CD14-positive monocyte (primary cell): ENCODE measurements at regions not wholly inside any gene's neighbourhood (a gene's known extent, or its start where the extent isn't known, plus 50 kb on each side); places are given as distances from the start of the nearest gene placed in this dataset.

ENCODE experiments used
- DNase-seq, 3 donors: peaks; one replicate each; pipeline ENCODE4 v3.0.0-alpha.2; 2011 to 2022
- H2AFZ ChIP-seq: 2 replicates; pipeline ENCODE4 v1.6.0; 2012; ENCODE audit warnings: mild to moderate bottlenecking, low read depth, low read length, inconsistent platforms; ENCODE audit not compliant: insufficient read depth, poor library complexity, severe bottlenecking
- H3K27ac ChIP-seq, 2 donors: 1 replicate in 1 of 2; 2 replicates in 1 of 2; pipeline ENCODE4 v1.5.1; 2012 to 2013; ENCODE audit warnings: low read length in 2 of 2, control low read depth in 1 of 2, inconsistent platforms in 1 of 2, low read depth in 1 of 2, mild to moderate bottlenecking in 1 of 2
- H3K27me3 ChIP-seq, 2 donors: one replicate each; pipeline versions ENCODE4 v1.6.0 to v1.6.1; 2011 to 2013; ENCODE audit warnings: low read length in 2 of 2; ENCODE audit not compliant: control insufficient read depth in 2 of 2, insufficient read depth in 2 of 2
- H3K36me3 ChIP-seq, 2 donors: replicated peaks in 1 of 2; 1 replicate in 1 of 2; 2 replicates in 1 of 2; pipeline versions ENCODE4 v1.5.1 to v1.6.1; 2012 to 2013; ENCODE audit warnings: low read length in 2 of 2, control low read depth in 1 of 2, inconsistent platforms in 1 of 2, mild to moderate bottlenecking in 1 of 2; ENCODE audit not compliant: insufficient read depth in 2 of 2, control insufficient read depth in 1 of 2
- H3K4me1 ChIP-seq, 2 donors: 1 replicate in 1 of 2; 2 replicates in 1 of 2; pipeline versions ENCODE4 v1.5.1 to v1.6.1; 2012 to 2013; ENCODE audit warnings: low read length in 2 of 2, control low read depth in 1 of 2, inconsistent platforms in 1 of 2, mild to moderate bottlenecking in 1 of 2, moderate library complexity in 1 of 2; ENCODE audit not compliant: insufficient read depth in 2 of 2, control insufficient read depth in 1 of 2
- H3K4me2 ChIP-seq: replicated peaks from 2 replicates; pipeline ENCODE3; 2012; ENCODE audit warnings: low read length, moderate library complexity, mild to moderate bottlenecking; ENCODE audit not compliant: poor library complexity, severe bottlenecking; ENCODE audit errors: extremely low read depth
- H3K4me3 ChIP-seq, 3 experiments: fragments of 200-600 bp in 1 of 3; sonication (generic) in 1 of 3; replicated peaks in 1 of 3; 1 replicate in 2 of 3; 2 replicates in 1 of 3; pipeline ENCODE4 v1.5.1; 2011 to 2013; ENCODE audit warnings: low read length in 3 of 3, mild to moderate bottlenecking in 3 of 3, control low read depth in 2 of 3, low read depth in 2 of 3, inconsistent platforms in 1 of 3, moderate library complexity in 1 of 3
- H3K79me2 ChIP-seq: 2 replicates; pipeline ENCODE4 v1.6.0; 2012; ENCODE audit warnings: mild to moderate bottlenecking, control low read depth, inconsistent platforms, low read length, moderate library complexity; ENCODE audit not compliant: insufficient read depth
- H3K9ac ChIP-seq: 2 replicates; pipeline ENCODE4 v1.6.0; 2017; ENCODE audit warnings: low read length, mild to moderate bottlenecking; ENCODE audit not compliant: insufficient read depth, poor library complexity, severe bottlenecking
- H3K9me3 ChIP-seq, 2 donors: replicated peaks in 1 of 2; 1 replicate in 1 of 2; 2 replicates in 1 of 2; pipeline versions ENCODE4 v1.5.1 to v1.6.1; 2012 to 2013; ENCODE audit warnings: low read length in 2 of 2, control low read depth in 1 of 2; ENCODE audit not compliant: control insufficient read depth in 1 of 2, insufficient read depth in 1 of 2
- H4K20me1 ChIP-seq: 2 replicates; pipeline ENCODE4 v1.6.0; 2012; ENCODE audit warnings: mild to moderate bottlenecking, low read length, control low read depth, moderate library complexity; ENCODE audit not compliant: insufficient read depth
- H3K27ac Mint-ChIP-seq, 7 donors: one replicate each; pipeline ENCODE4 v1.8.0; 2020; ENCODE audit warnings: mild to moderate bottlenecking in 7 of 7, mixed read lengths in 7 of 7, moderate library complexity in 6 of 7, inconsistent platforms in 2 of 7
- H3K27me3 Mint-ChIP-seq, 3 donors: one replicate each; pipeline ENCODE4 v1.8.0; 2021 to 2022; ENCODE audit warnings: low read depth in 3 of 3, mild to moderate bottlenecking in 3 of 3, mixed read lengths in 3 of 3, moderate library complexity in 3 of 3, inconsistent platforms in 1 of 3
- H3K36me3 Mint-ChIP-seq, 2 donors: one replicate each; pipeline ENCODE4 v1.8.0; 2020; ENCODE audit warnings: mixed read lengths in 2 of 2, inconsistent platforms in 1 of 2, mild to moderate bottlenecking in 1 of 2
- H3K4me1 Mint-ChIP-seq: one replicate; pipeline ENCODE4 v1.8.0; 2020; ENCODE audit warnings: mild to moderate bottlenecking, mixed read lengths
- H3K4me3 Mint-ChIP-seq, 2 donors: one replicate each; pipeline ENCODE4 v1.8.0; 2020; ENCODE audit warnings: mild to moderate bottlenecking in 2 of 2, mixed read lengths in 2 of 2, moderate library complexity in 1 of 2
- H3K9me3 Mint-ChIP-seq, 7 donors: one replicate each; pipeline ENCODE4 v1.8.0; 2020 to 2022; ENCODE audit warnings: mixed read lengths in 7 of 7, mild to moderate bottlenecking in 6 of 7, moderate library complexity in 6 of 7, inconsistent platforms in 2 of 7
- WGBS: methylation state at CpG from one replicate; pipeline ENCODE4 v1.1.5; 2013; ENCODE audit warnings: missing lambda C conversion rate; ENCODE audit not compliant: insufficient coverage; 5-methylcytosine and 5-hydroxymethylcytosine counted together
- intact Hi-C, 2 donors: fragments of 100-400 bp; cut with micrococcal nuclease; formaldehyde crosslinking; loops; one replicate each; pipeline versions ENCODE4 v1.15.0 to v1.15.1; 2023
- TF ChIP-seq, protein P1 (sequence below): fragments of 200-600 bp; IDR thresholded peaks from one replicate; pipeline ENCODE4 v1.8.0; 2022; ENCODE audit warnings: antibody characterized with exemption, mild to moderate bottlenecking

DNA sequence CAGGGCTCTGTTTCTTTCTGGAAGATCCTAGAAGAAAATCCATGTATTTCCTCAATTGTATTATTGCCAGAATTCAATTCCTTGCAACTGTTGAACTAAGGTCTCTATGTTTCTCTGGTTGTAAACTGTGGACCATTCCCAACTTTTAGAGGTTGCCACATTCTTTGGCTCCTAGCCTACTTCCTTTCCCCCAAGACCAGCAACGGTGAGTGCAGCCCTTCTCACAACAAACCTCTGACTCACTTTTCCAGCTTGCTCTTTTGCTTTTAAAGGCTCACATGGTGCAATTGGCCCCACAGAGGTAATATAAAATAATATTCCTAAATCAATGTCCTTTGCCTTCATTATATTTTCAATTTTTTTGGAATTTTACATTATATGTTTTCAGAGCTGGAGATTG lies 371.3 kb downstream of the SLITRK5 start:
- no peaks in the 10 kb centered on the region for H3K27me3 Mint-ChIP-seq
- Histone ChIP-seq H2AFZ (no peak overlapping the region), H3K9ac (no peak overlapping the region), H3K36me3 (no peaks in the 10 kb centered on the region), H3K4me2 (no peak overlapping the region), H3K4me1 (no peaks in the 10 kb centered on the region), H3K4me3 (no peak overlapping the region), H3K9me3 (no peaks in the 10 kb centered on the region), H4K20me1 (no peaks in the 10 kb centered on the region), H3K79me2 (no peaks in the 10 kb centered on the region), H3K27ac (no peak overlapping the region), H3K27me3 (no peaks in the 10 kb centered on the region)
- H3K9me3 Mint-ChIP-seq = peaks cover 0 to 7% (median 1%) of the 10 kb centered on the region in 7 donors
- WGBS = no CpG with 5 or more reads among the region's 1 CpG
- H3K4me1 Mint-ChIP-seq = no peaks in the 10 kb centered on the region
- no peak overlapping the region for H3K27ac Mint-ChIP-seq
- no peak overlapping the region for H3K4me3 Mint-ChIP-seq
- intact Hi-C loops = no loop called here
- DNase-seq = no peak
- no peaks in the 10 kb centered on the region for H3K36me3 Mint-ChIP-seq
- TF ChIP-seq, protein P1, sequence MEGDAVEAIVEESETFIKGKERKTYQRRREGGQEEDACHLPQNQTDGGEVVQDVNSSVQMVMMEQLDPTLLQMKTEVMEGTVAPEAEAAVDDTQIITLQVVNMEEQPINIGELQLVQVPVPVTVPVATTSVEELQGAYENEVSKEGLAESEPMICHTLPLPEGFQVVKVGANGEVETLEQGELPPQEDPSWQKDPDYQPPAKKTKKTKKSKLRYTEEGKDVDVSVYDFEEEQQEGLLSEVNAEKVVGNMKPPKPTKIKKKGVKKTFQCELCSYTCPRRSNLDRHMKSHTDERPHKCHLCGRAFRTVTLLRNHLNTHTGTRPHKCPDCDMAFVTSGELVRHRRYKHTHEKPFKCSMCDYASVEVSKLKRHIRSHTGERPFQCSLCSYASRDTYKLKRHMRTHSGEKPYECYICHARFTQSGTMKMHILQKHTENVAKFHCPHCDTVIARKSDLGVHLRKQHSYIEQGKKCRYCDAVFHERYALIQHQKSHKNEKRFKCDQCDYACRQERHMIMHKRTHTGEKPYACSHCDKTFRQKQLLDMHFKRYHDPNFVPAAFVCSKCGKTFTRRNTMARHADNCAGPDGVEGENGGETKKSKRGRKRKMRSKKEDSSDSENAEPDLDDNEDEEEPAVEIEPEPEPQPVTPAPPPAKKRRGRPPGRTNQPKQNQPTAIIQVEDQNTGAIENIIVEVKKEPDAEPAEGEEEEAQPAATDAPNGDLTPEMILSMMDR = no peak

DNA sequence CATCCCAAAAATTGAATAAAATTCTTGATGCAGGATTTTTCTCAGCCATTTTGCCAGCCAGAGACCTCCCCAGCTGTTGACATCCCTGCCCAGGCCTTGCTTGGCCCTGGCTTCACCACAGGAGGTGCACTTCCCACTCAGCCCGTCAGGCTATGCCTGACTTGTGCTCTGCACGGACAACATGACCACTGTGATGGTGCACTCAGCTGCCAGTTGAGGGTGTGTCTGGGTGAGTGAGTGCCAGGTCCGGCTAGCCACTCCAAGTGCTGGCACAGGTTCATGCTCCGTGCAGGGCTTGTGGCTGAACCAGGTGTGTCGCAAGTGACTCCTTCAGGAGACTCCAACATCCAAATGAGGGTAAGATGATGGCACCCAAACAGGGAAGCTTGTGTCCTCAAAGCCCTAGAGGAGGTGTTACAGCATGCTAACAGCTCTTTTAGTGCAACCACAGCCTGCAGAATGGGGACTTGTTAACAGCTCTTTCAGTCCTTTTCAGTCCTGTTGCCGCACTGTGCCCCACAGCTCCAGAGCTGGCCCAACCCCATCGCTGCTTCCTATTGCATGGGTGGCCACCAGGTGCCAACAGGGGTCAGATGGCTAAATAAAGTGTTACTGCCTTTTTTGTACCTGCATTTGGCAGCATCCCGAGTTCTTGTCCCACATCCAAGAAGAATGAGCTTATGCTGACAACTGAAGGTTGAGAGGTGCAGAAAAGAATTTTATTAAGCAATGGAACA lies 380.7 kb downstream of the SLITRK5 start:
- no peak overlapping the region for H3K4me3 Mint-ChIP-seq
- intact Hi-C loops = no loop called here
- Histone ChIP-seq H3K4me2 (no peak overlapping the region), H4K20me1 (no peaks in the 10 kb centered on the region), H3K4me3 (no peak overlapping the region), H3K4me1 (no peaks in the 10 kb centered on the region), H3K27ac (no peak overlapping the region), H3K27me3 (no peaks in the 10 kb centered on the region), H3K9me3 (peaks cover 9 to 13% of the 10 kb centered on the region in 2 donors), H3K36me3 (no peaks in the 10 kb centered on the region), H2AFZ (no peak overlapping the region), H3K79me2 (no peaks in the 10 kb centered on the region), H3K9ac (no peak overlapping the region)
- peaks cover 7 to 32% (median 13%) of the 10 kb centered on the region in 7 donors for H3K9me3 Mint-ChIP-seq
- 86% methylated on average over 7 of the region's 8 CpGs for WGBS
- H3K36me3 Mint-ChIP-seq = no peaks in the 10 kb centered on the region
- TF ChIP-seq, protein P1 = no peak
- no peaks in the 10 kb centered on the region for H3K27me3 Mint-ChIP-seq
- no peak overlapping the region for H3K27ac Mint-ChIP-seq
- no peak for DNase-seq
- no peaks in the 10 kb centered on the region for H3K4me1 Mint-ChIP-seq
